ENCODE measurements at regions not wholly inside any gene's neighbourhood (a gene's known extent, or its start where the extent isn't known, plus 50 kb on each side); places are given as distances from the start of the nearest gene placed in this dataset.

DNA sequence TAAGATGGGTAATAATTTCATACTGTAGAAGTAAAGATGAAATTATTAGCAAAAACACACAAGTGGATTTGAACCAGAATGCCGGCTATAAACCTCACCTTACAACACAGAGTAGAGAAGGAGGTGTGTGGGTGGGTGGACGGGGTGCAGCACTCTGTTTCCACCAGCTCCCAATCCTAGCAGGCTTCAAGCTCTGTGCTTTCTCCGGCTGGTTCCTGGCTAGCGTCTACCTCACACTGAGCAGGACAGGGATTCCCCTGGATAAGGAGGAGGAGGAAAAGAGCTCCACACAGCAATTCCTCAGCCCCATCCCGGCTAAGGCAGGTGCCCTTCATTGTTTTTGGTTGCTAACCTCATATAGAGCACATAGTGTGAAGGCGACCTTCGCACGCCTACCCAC is 453.3 kb downstream of the C6orf118 start:
- TF ChIP-seq ZNF77 (CRISPR knock-in tag; IDR thresholded peaks at IDR 0.05) (no peak), NR1H2 (CRISPR knock-in tag; IDR thresholded peaks at IDR 0.05) (no peak), YY1 (IDR thresholded peaks at IDR 0.05; ENCODE audit: borderline replicate concordance in 1 of 3, control insufficient read depth in 1 of 3, extremely low read depth in 1 of 3, insufficient read depth in 3 of 3, insufficient read length in 1 of 3, insufficient replicate concordance in 2 of 3, low read depth in 1 of 3, low read length in 2 of 3) (no peak), RAD21 (CRISPR knock-in tag; conservative IDR thresholded peaks at IDR 0.05 in 1 of 2, IDR thresholded peaks at IDR 0.05 in 1 of 2) (no peak), EZH2 (IDR thresholded peaks at IDR 0.05; ENCODE audit: borderline replicate concordance, low read depth, low read length) (no peak), GABPA (tag; conservative IDR thresholded peaks at IDR 0.05; ENCODE audit: low read depth) (no peak), SRSF7 (optimal IDR thresholded peaks at IDR 0.05; ENCODE audit: low read depth, low read length) (no peak)
- TF ChIP-seq, protein P1, sequence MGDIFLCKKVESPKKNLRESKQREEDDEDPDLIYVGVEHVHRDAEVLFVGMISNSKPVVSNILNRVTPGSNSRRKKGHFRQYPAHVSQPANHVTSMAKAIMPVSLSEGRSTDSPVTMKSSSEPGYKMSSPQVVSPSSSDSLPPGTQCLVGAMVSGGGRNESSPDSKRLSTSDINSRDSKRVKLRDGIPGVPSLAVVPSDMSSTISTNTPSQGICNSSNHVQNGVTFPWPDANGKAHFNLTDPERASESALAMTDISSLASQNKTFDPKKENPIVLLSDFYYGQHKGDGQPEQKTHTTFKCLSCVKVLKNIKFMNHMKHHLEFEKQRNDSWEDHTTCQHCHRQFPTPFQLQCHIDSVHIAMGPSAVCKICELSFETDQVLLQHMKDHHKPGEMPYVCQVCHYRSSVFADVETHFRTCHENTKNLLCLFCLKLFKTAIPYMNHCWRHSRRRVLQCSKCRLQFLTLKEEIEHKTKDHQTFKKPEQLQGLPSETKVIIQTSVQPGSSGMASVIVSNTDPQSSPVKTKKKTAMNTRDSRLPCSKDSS (IDR thresholded peaks at IDR 0.05; ENCODE audit: low read depth, partially characterized antibody) = no peak

Measured in K562 (cell line).